MM.1S (cell line): ENCODE measurements at regions not wholly inside any gene's neighbourhood (a gene's known extent, or its start where the extent isn't known, plus 50 kb on each side); places are given as distances from the start of the nearest gene placed in this dataset.

ENCODE experiments used
- EZH2 ChIP-seq: fragments of 300-600 bp; sonication (generic); optimal IDR thresholded peaks from 2 replicates; pipeline ENCODE3; 2017; ENCODE audit warnings: low read depth, mild to moderate bottlenecking, antibody characterized with exemption, low read length, mixed read lengths
- EZH2phosphoT487 ChIP-seq: fragments of 300-600 bp; sonication (generic); IDR thresholded peaks from 2 replicates; pipeline ENCODE4 v1.6.1; 2018; ENCODE audit warnings: antibody characterized with exemption, low read length
- TF ChIP-seq, protein P1 (sequence below): fragments of 300-600 bp; sonication (generic); IDR thresholded peaks from 2 replicates; pipeline ENCODE4 v1.5.1; 2016; ENCODE audit warnings: antibody characterized with exemption, low read length, mixed read lengths

GRCh38 chr2:122391726-122392125, 636.3 kb downstream of the TSN start:
- TF ChIP-seq, protein P1, sequence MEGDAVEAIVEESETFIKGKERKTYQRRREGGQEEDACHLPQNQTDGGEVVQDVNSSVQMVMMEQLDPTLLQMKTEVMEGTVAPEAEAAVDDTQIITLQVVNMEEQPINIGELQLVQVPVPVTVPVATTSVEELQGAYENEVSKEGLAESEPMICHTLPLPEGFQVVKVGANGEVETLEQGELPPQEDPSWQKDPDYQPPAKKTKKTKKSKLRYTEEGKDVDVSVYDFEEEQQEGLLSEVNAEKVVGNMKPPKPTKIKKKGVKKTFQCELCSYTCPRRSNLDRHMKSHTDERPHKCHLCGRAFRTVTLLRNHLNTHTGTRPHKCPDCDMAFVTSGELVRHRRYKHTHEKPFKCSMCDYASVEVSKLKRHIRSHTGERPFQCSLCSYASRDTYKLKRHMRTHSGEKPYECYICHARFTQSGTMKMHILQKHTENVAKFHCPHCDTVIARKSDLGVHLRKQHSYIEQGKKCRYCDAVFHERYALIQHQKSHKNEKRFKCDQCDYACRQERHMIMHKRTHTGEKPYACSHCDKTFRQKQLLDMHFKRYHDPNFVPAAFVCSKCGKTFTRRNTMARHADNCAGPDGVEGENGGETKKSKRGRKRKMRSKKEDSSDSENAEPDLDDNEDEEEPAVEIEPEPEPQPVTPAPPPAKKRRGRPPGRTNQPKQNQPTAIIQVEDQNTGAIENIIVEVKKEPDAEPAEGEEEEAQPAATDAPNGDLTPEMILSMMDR, result no peak
- TF ChIP-seq EZH2phosphoT487 (no peak), EZH2 (no peak)
